K562 (cell line): ENCODE measurements at regions not wholly inside any gene's neighbourhood (a gene's known extent, or its start where the extent isn't known, plus 50 kb on each side); places are given as distances from the start of the nearest gene placed in this dataset.

Experiments
- ATAC-seq: fragments of 200-7000 bp; cut with Tn5 transposase; 3 replicates; pipeline ENCODE4 v1.9.1; 2020; ENCODE audit warnings: moderate library complexity
- BruUV-seq: library from RNA; stranded (reverse); fragments of 400-500 nt; replicated peaks from 2 replicates; lab custom pipeline; 2021; lab: Mats Ljungman, UMichigan
- CTCF ChIA-PET: fragments of 300-600 bp; formaldehyde crosslinking; extraction: SDS; loops from one replicate; lab custom pipeline; 2021; ENCODE audit warnings: low intra/inter-chr PET ratio; lab: Yijun Ruan, JAX
- POLR2A ChIA-PET: fragments of 300-600, 350-650 bp; sonication (Branson Sonifier 250); formaldehyde crosslinking; extraction: SDS; loops from one replicate; lab custom pipeline; 2021; ENCODE audit warnings: antibody characterized with exemption, inconsistent platforms; lab: Yijun Ruan, JAX
- DNase-seq, 4 experiments: peaks; one replicate each; pipeline versions ENCODE4 v3.0.0 to v3.0.0-alpha.2; 2011 to 2018; ENCODE audit warnings: low spot score in 3 of 4, mixed read lengths in 3 of 4; ENCODE audit errors: extremely low read depth in 1 of 4
- FAIRE-seq: peaks from 2 replicates; lab custom pipeline; 2011; peaks lifted over from hg19 to GRCh38; lab: Jason Lieb, UNC
- H2AFZ ChIP-seq: 2 replicates; pipeline ENCODE4 v1.6.0; 2011; ENCODE audit warnings: low read depth, low read length, control low read depth, inconsistent platforms
- H3K27ac ChIP-seq: fragments of 200-600 bp; 3 replicates; pipeline ENCODE4 v1.8.0; 2011; ENCODE audit warnings: low read depth, mild to moderate bottlenecking, control low read depth, inconsistent platforms, low read length, moderate library complexity, mixed read lengths; ENCODE audit errors: extremely low read depth
- H3K27me3 ChIP-seq, 2 experiments: fragments of 300-600 bp in 1 of 2; 2 replicates in 1 of 2; 3 replicates in 1 of 2; pipeline versions ENCODE4 v1.6.0 to v1.8.0; 2011; ENCODE audit warnings: inconsistent platforms in 2 of 2, low read length in 2 of 2, mild to moderate bottlenecking in 1 of 2, mixed read lengths in 1 of 2, moderate library complexity in 1 of 2; ENCODE audit not compliant: control insufficient read depth in 2 of 2, insufficient read depth in 2 of 2
- H3K36me3 ChIP-seq: fragments of 300-600 bp; 3 replicates; pipeline ENCODE4 v1.8.0; 2011; ENCODE audit warnings: mild to moderate bottlenecking, low read length, inconsistent platforms; ENCODE audit not compliant: control insufficient read depth, insufficient read depth
- H3K4me1 ChIP-seq, 2 experiments: fragments of 200-600 bp in 1 of 2; replicated peaks in 1 of 2; 2 replicates in 1 of 2; 3 replicates in 1 of 2; pipeline versions ENCODE4 v1.5.1 to v1.8.0; 2011; ENCODE audit warnings: inconsistent platforms in 2 of 2, low read length in 2 of 2, mild to moderate bottlenecking in 1 of 2, mixed read lengths in 1 of 2, moderate library complexity in 1 of 2; ENCODE audit not compliant: control insufficient read depth in 2 of 2, insufficient read depth in 2 of 2
- H3K4me2 ChIP-seq: 2 replicates; pipeline ENCODE4 v1.6.1; 2011; ENCODE audit warnings: low read length, control low read depth, inconsistent platforms, mixed read lengths; ENCODE audit not compliant: insufficient read depth
- H3K4me3 ChIP-seq: fragments of 200-600 bp; sonication (generic), shearing (Covaris generic); 2 replicates; pipeline ENCODE4 v1.5.1; 2016; ENCODE audit warnings: control low read depth, inconsistent platforms
- H3K79me2 ChIP-seq: fragments of 200-600 bp; 3 replicates; pipeline ENCODE4 v1.8.0; 2011; ENCODE audit warnings: low read length, inconsistent platforms; ENCODE audit not compliant: control insufficient read depth, insufficient read depth
- H3K9ac ChIP-seq, 2 experiments: 2 replicates each; pipeline versions ENCODE4 v1.6.0 to v1.6.1; 2011; ENCODE audit warnings: low read depth in 2 of 2, low read length in 2 of 2, control low read depth in 1 of 2, inconsistent platforms in 1 of 2, mild to moderate bottlenecking in 1 of 2, mixed read lengths in 1 of 2; ENCODE audit not compliant: insufficient read depth in 1 of 2
- H3K9me1 ChIP-seq: one replicate; pipeline ENCODE4 v1.6.0; 2011; ENCODE audit warnings: inconsistent platforms, mild to moderate bottlenecking, low read length, moderate library complexity; ENCODE audit not compliant: control insufficient read depth, insufficient read depth
- H3K9me3 ChIP-seq: replicated peaks from 2 replicates; pipeline ENCODE4 v1.5.1; 2011; ENCODE audit warnings: low read depth, low read length, inconsistent platforms; ENCODE audit not compliant: control insufficient read depth, insufficient read depth
- H4K20me1 ChIP-seq: replicated peaks from 2 replicates; pipeline ENCODE4 v1.6.1; 2011; ENCODE audit warnings: low read length, inconsistent platforms, mixed read lengths; ENCODE audit not compliant: control insufficient read depth, insufficient read depth
- ARID3A ChIP-seq: IDR thresholded peaks from 2 replicates; pipeline ENCODE4 v1.6.1; 2012; ENCODE audit warnings: low read depth, low read length, improper control_type of control experiment, borderline replicate concordance
- BACH1 ChIP-seq: fragments of 200-800 bp; sonication (Bioruptor generic); IDR thresholded peaks from 2 replicates; pipeline ENCODE4 v1.6.1; 2016; ENCODE audit warnings: missing genetic modification characterization, missing compliant biosample characterization
- CHD2 ChIP-seq: IDR thresholded peaks from 2 replicates; pipeline ENCODE4 v1.6.1; 2011; ENCODE audit warnings: low read depth, low read length
- ETS2 ChIP-seq: IDR thresholded peaks from 2 replicates; pipeline ENCODE4 v1.6.1; 2016; ENCODE audit warnings: borderline replicate concordance, missing genetic modification characterization, mild to moderate bottlenecking, moderate library complexity, missing compliant biosample characterization; ENCODE audit not compliant: poor library complexity, severe bottlenecking
- FOXK2 ChIP-seq, 2 experiments: fragments of 450-650 bp; IDR thresholded peaks in 1 of 2; conservative IDR thresholded peaks in 1 of 2; 2 replicates each; pipeline ENCODE4 v1.6.1; 2016; ENCODE audit warnings: low read depth in 2 of 2, mild to moderate bottlenecking in 1 of 2
- GABPA ChIP-seq: fragments of 200-800 bp; sonication (Bioruptor generic); conservative IDR thresholded peaks from 2 replicates; pipeline ENCODE4 v1.6.1; 2016; ENCODE audit warnings: low read depth, missing genetic modification characterization, missing compliant biosample characterization
- MIER1 ChIP-seq: fragments of 450-650 bp; IDR thresholded peaks from 2 replicates; pipeline ENCODE4 v1.6.1; 2016; ENCODE audit warnings: antibody characterized with exemption, mild to moderate bottlenecking, low read depth
- MYC ChIP-seq, 2 experiments: fragments of 250-450 bp in 1 of 2; sonication (Bioruptor Pico) in 1 of 2; IDR thresholded peaks; 2 replicates each; pipeline versions ENCODE4 v1.5.1 to v1.6.1; 2012 to 2021; ENCODE audit warnings: low read depth in 2 of 2, borderline replicate concordance in 1 of 2, improper control_type of control experiment in 1 of 2, low read length in 1 of 2, mild to moderate bottlenecking in 1 of 2, moderate library complexity in 1 of 2
- NCOA6 ChIP-seq: fragments of 450-650 bp; IDR thresholded peaks from 2 replicates; pipeline ENCODE4 v1.6.1; 2017; ENCODE audit warnings: mild to moderate bottlenecking
- OTX1 ChIP-seq: fragments of 450-650 bp; formaldehyde crosslinking; IDR thresholded peaks from 2 replicates; pipeline ENCODE4 v1.4.0; 2022; ENCODE audit warnings: mild to moderate bottlenecking
- PML ChIP-seq: IDR thresholded peaks from 2 replicates; pipeline ENCODE4 v1.6.1; 2012; ENCODE audit warnings: low read length, inconsistent platforms
- POLR2A ChIP-seq: fragments of 450-650 bp; conservative IDR thresholded peaks from 2 replicates; pipeline ENCODE4 v1.6.1; 2016
- POLR2B ChIP-seq: fragments of 450-650 bp; IDR thresholded peaks from 2 replicates; pipeline ENCODE4 v1.6.1; 2018; ENCODE audit warnings: low read depth; ENCODE audit not compliant: partially characterized antibody
- ZNF121 ChIP-seq: sonication (generic); formaldehyde crosslinking; conservative IDR thresholded peaks from 2 replicates; pipeline ENCODE4 v1.8.0; 2022; ENCODE audit warnings: missing genetic modification reagents
- ZNF140 ChIP-seq: fragments of 250-450 bp; sonication (Bioruptor Pico); IDR thresholded peaks from 2 replicates; pipeline ENCODE4 v1.8.0; 2021; ENCODE audit warnings: moderate library complexity, mild to moderate bottlenecking, inconsistent platforms
- ZNF384 ChIP-seq: IDR thresholded peaks from 2 replicates; pipeline ENCODE4 v1.6.1; 2012; ENCODE audit warnings: low read depth, low read length, improper control_type of control experiment
- ZNF431 ChIP-seq: sonication (generic); formaldehyde crosslinking; IDR thresholded peaks from 2 replicates; pipeline ENCODE4 v1.8.0; 2022; ENCODE audit warnings: mild to moderate bottlenecking, missing genetic modification reagents
- WGBS: fragments of 100-300 bp; shearing (Covaris generic); methylation state at CpG from one replicate; pipeline ENCODE4 v1.1.6; 2016; ENCODE audit warnings: low coverage, mixed read lengths; ENCODE audit not compliant: insufficient coverage; ENCODE audit errors: missing lambda C conversion rate; 5-methylcytosine and 5-hydroxymethylcytosine counted together
- in situ Hi-C: fragments of 300-500 bp; cut with MboI; formaldehyde crosslinking; loops from 4 replicates; pipeline ENCODE4 v1.15.0; 2018; ENCODE audit warnings: inconsistent platforms, mixed read lengths
- intact Hi-C: fragments of 100-400 bp; cut with micrococcal nuclease; formaldehyde crosslinking; loops from 2 replicates; pipeline ENCODE4 v1.14.2; 2022

DNA sequence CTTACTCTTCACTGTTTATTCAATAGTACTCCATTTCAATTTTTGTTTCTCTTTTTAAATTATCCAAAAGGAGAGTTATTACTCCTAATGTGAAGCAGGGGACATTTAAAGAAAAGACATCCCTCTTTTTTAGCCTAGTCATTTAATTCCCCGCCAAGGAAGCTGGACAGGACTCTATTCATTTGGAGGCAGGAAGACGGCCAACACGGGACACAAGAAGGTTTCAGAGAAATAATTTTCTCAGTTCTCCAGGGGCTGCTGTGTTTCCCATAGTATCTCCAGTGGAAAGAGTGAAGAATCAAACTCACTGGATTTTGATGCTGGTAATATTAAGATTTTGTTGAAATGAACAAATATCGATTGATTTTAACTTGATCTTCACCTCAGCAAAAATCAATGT lies 833.7 kb downstream of the ROBO2 start:
- no peaks in the 10 kb centered on the region for H4K20me1 ChIP-seq
- H3K9me1 ChIP-seq: no peaks in the 10 kb centered on the region
- no peak overlapping the region for H3K27ac ChIP-seq
- H3K9me3 ChIP-seq: no peaks in the 10 kb centered on the region
- no peak for ATAC-seq
- no peaks in the 10 kb centered on the region for H3K4me1 ChIP-seq
- H3K4me3 ChIP-seq: no peak overlapping the region
- H3K9ac ChIP-seq: no peak overlapping the region
- no TSS peak for BruUV-seq
- H3K36me3 ChIP-seq: no peaks in the 10 kb centered on the region
- no peak for FAIRE-seq
- no peak for DNase-seq
- ChIA-PET CTCF (no interaction called here), POLR2A (no interaction called here)
- no peak overlapping the region for H3K4me2 ChIP-seq
- H3K79me2 ChIP-seq: no peaks in the 10 kb centered on the region
- 5% methylated on average over 4 of the region's 4 CpGs for WGBS
- intact Hi-C loops (no loop called here), in situ Hi-C loops (no loop called here)
- H3K27me3 ChIP-seq: no peaks in the 10 kb centered on the region
- H2AFZ ChIP-seq: no peak overlapping the region
- TF ChIP-seq MYC (IDR thresholded peaks at IDR 0.05; ENCODE audit: low read depth, low read length): no peak
- no peak for TF ChIP-seq MYC (CRISPR knock-in tag; IDR thresholded peaks at IDR 0.05; ENCODE audit: borderline replicate concordance, low read depth)
- TF ChIP-seq ZNF121 (CRISPR knock-in tag): no peak
- TF ChIP-seq BACH1 (tag): no peak
- no peak for TF ChIP-seq ZNF140
- TF ChIP-seq NCOA6: no peak
- TF ChIP-seq ZNF431 (CRISPR knock-in tag): no peak

- H3K4me2 ChIP-seq: no peak overlapping the region
- ATAC-seq: no peak
- DNase-seq: no peak
- no peak overlapping the region for H3K4me3 ChIP-seq
- in situ Hi-C loops (no loop called here), intact Hi-C loops (no loop called here)
- ChIA-PET CTCF (no interaction called here), POLR2A (no interaction called here)
- no peaks in the 10 kb centered on the region for H4K20me1 ChIP-seq
- no peak for FAIRE-seq
- no peaks in the 10 kb centered on the region for H3K36me3 ChIP-seq
- no peaks in the 10 kb centered on the region for H3K79me2 ChIP-seq
- H3K27me3 ChIP-seq: no peaks in the 10 kb centered on the region
- H3K4me1 ChIP-seq: no peaks in the 10 kb centered on the region
- no peaks in the 10 kb centered on the region for H3K9me1 ChIP-seq
- no peak overlapping the region for H3K27ac ChIP-seq
- BruUV-seq: no TSS peak
- no peak overlapping the region for H3K9ac ChIP-seq
- no peaks in the 10 kb centered on the region for H3K9me3 ChIP-seq
- no peak overlapping the region for H2AFZ ChIP-seq
- 0% methylated on average over 3 of the region's 3 CpGs for WGBS
- TF ChIP-seq ETS2 (tag) (no peak), POLR2B (no peak), FOXK2 (conservative IDR thresholded peaks at IDR 0.05 in 1 of 2, IDR thresholded peaks at IDR 0.05 in 1 of 2; ENCODE audit: low read depth in 2 of 2) (no peak), OTX1 (CRISPR knock-in tag) (no peak), ZNF384 (no peak), GABPA (no peak), ARID3A (no peak), CHD2 (no peak), POLR2A (no peak), MIER1 (no peak), PML (no peak)
Measured at GRCh38 chr3:77885381-77885780, 845.5 kb downstream of the ROBO2 start.
